Tibial artery (tissue), 4 donors: ENCODE measurements at regions not wholly inside any gene's neighbourhood (a gene's known extent, or its start where the extent isn't known, plus 50 kb on each side); places are given as distances from the start of the nearest gene placed in this dataset.
"Not testable (repeated sequence)": the region's sequence is repeated elsewhere in the genome, so short reads cannot be mapped to it uniquely, and the experiment has no call there.

ENCODE experiments used
- DNase-seq, 2 donors: peaks; one replicate each; pipeline ENCODE4 v3.0.0-alpha.2; 2019
- H3K27ac ChIP-seq, 2 donors: fragments of 200-600 bp; sonication (generic) in 1 of 2; 1 replicate in 1 of 2; 2 replicates in 1 of 2; pipeline ENCODE4 v1.5.1; 2018 to 2019; ENCODE audit warnings: mild to moderate bottlenecking in 1 of 2
- H3K27me3 ChIP-seq, 2 donors: fragments of 200-600 bp; sonication (generic) in 1 of 2; one replicate each; pipeline versions ENCODE4 v1.5.1 to v1.6.0; 2016 to 2019
- H3K36me3 ChIP-seq, 3 donors: fragments of 200-600 bp; sonication (generic) in 2 of 3; one replicate each; pipeline ENCODE4 v1.5.1; 2016 to 2019; ENCODE audit warnings: mild to moderate bottlenecking in 2 of 3
- H3K4me1 ChIP-seq, 4 donors: fragments of 200-600 bp; sonication (generic) in 2 of 4; 1 replicate in 3 of 4; 2 replicates in 1 of 4; pipeline ENCODE4 v1.5.1; 2016 to 2019
- H3K4me3 ChIP-seq, 2 donors: fragments of 200-600 bp; sonication (generic) in 1 of 2; 1 replicate in 1 of 2; 2 replicates in 1 of 2; pipeline ENCODE4 v1.5.1; 2018 to 2019; ENCODE audit warnings: mild to moderate bottlenecking in 2 of 2
- H3K9me3 ChIP-seq, 3 donors: fragments of 200-600 bp; sonication (generic) in 1 of 3; one replicate each; pipeline ENCODE4 v1.5.1; 2016 to 2019
- CTCF ChIP-seq, 2 experiments: fragments of 200-600 bp in 1 of 2; fragments of 450-650 bp in 1 of 2; IDR thresholded peaks; one replicate each; pipeline ENCODE4 v1.5.1; 2017 to 2019; ENCODE audit warnings: antibody characterized with exemption in 2 of 2, mild to moderate bottlenecking in 1 of 2, moderate library complexity in 1 of 2
- intact Hi-C: fragments of 100-400 bp; cut with DNase I; formaldehyde crosslinking; loops from one replicate; pipeline ENCODE4 v1.15.0; 2023; ENCODE audit warnings: low total_unique reads

- no peaks in the 10 kb centered on the region for H3K36me3 ChIP-seq
- intact Hi-C loops, result no loop called here
- H3K27me3 ChIP-seq, result no peaks in the 10 kb centered on the region
- DNase-seq, result no peak
- no peak overlapping the region for H3K27ac ChIP-seq
- H3K4me3 ChIP-seq, result no peak overlapping the region
- H3K4me1 ChIP-seq, result no peaks in the 10 kb centered on the region
- TF ChIP-seq CTCF (IDR thresholded peaks at IDR 0.05), result no peak
- no peaks in the 10 kb centered on the region for H3K9me3 ChIP-seq
Observed at GRCh38 chr5:30479104-30479503, 714.4 kb upstream of the CDH6 start.

- DNase-seq, result no peak
- Histone ChIP-seq H3K27ac (no peak overlapping the region), H3K4me3 (no peak overlapping the region), H3K36me3 (no peaks in the 10 kb centered on the region), H3K27me3 (no peaks in the 10 kb centered on the region), H3K9me3 (no peaks in the 10 kb centered on the region), H3K4me1 (no peaks in the 10 kb centered on the region)
- intact Hi-C loops, result no loop called here
- TF ChIP-seq CTCF (IDR thresholded peaks at IDR 0.05), result no peak
Observed at GRCh38 chr5:30475429-30475828, 718.1 kb upstream of the CDH6 start.

GRCh38 chr5:30469691-30470090, 723.8 kb upstream of the CDH6 start:
- H3K27ac ChIP-seq, result no peak overlapping the region
- DNase-seq, result no peak
- H3K27me3 ChIP-seq, result no peaks in the 10 kb centered on the region
- H3K9me3 ChIP-seq, result peaks cover 0 to 4% (median 0%) of the 10 kb centered on the region in 3 donors
- no peaks in the 10 kb centered on the region for H3K4me1 ChIP-seq
- intact Hi-C loops, result loop anchor here (2.0 to 5.0 kb wide), 2 partner anchors 29 to 1382 kb away; no protein-coding TSS in a partner anchor
- TF ChIP-seq CTCF (IDR thresholded peaks at IDR 0.05), result no peak
- H3K36me3 ChIP-seq, result no peaks in the 10 kb centered on the region
- H3K4me3 ChIP-seq, result no peak overlapping the region

GRCh38 chr5:30458681-30459080, 734.8 kb upstream of the CDH6 start:
- no peaks in the 10 kb centered on the region for H3K27me3 ChIP-seq
- DNase-seq, result no peak
- no peak for TF ChIP-seq CTCF (IDR thresholded peaks at IDR 0.05)
- no peak overlapping the region for H3K27ac ChIP-seq
- no peak overlapping the region for H3K4me3 ChIP-seq
- intact Hi-C loops, result no loop called here
- no peaks in the 10 kb centered on the region for H3K4me1 ChIP-seq
- no peaks in the 10 kb centered on the region for H3K36me3 ChIP-seq
- no peaks in the 10 kb centered on the region for H3K9me3 ChIP-seq

- H3K9me3 ChIP-seq, H3K27me3 ChIP-seq, intact Hi-C loops, DNase-seq, H3K4me1 ChIP-seq, H3K36me3 ChIP-seq, H3K27ac ChIP-seq, H3K4me3 ChIP-seq: not testable (repeated sequence)
Observed at GRCh38 chr5:30455484-30455883, 738.0 kb upstream of the CDH6 start.

GRCh38 chr5:30453168-30453567, 740.3 kb upstream of the CDH6 start:
- Histone ChIP-seq H3K4me1 (no peaks in the 10 kb centered on the region), H3K27ac (no peak overlapping the region), H3K9me3 (no peaks in the 10 kb centered on the region), H3K36me3 (no peaks in the 10 kb centered on the region), H3K4me3 (no peak overlapping the region), H3K27me3 (no peaks in the 10 kb centered on the region)
- TF ChIP-seq CTCF (IDR thresholded peaks at IDR 0.05), result no peak
- no peak for DNase-seq
- intact Hi-C loops, result no loop called here
